T-helper 2 cell treated with Interferon-gamma antibody and Interleukin-4, amounts not matched to agents 100 ng/mL and 5 ng/mL, for 36 hours (primary cell): ENCODE measurements at regions not wholly inside any gene's neighbourhood (a gene's known extent, or its start where the extent isn't known, plus 50 kb on each side); places are given as distances from the start of the nearest gene placed in this dataset.
"Not testable (repeated sequence)": the region's sequence is repeated elsewhere in the genome, so short reads cannot be mapped to it uniquely, and the experiment has no call there.

Source experiments
- intact Hi-C: fragments of 100-400 bp; cut with micrococcal nuclease; formaldehyde crosslinking; loops from one replicate; pipeline ENCODE4 v1.15.1; 2023

DNA sequence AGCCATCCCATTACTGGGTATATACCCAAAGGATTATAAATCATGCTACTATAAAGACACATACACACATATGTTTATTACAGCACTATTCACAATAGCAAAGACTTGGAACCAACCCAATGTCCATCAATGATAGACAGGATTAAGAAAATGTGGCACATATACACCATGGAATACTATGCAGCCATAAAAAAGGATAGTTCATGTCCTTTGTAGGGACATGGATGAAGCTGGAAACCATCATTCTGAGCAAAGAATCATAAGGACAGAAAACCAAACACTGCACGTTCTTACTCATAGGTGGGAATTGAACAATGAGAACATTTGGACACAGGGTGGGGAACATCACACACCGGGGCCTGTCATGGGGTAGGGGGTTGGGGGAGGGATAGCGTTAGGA, 60.3 kb upstream of the NMU start:
- intact Hi-C loops: not testable (repeated sequence)

DNA sequence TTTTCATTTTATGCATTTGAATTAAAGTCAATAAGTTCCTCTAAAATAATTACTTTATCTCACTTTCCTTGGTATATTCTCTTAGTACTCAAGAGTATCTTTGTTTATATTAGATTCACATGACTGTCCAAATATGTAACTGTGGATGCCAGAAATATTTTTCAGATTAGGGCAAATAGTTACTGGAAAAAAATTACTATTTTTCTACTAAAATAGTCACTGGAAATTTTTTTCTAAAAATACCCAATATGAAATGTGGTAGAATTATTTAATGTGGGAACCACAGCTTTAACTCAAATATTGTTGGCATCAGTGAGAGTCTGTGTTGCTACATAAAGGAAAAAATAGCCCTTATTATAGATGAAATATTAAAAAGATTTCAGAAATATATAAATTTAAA, 70.4 kb upstream of the NMU start:
- intact Hi-C loops: no loop called here

- intact Hi-C loops: no loop called here
These were observed 71.4 kb upstream of the NMU start for GRCh38 chr4:55707507-55707906.

DNA sequence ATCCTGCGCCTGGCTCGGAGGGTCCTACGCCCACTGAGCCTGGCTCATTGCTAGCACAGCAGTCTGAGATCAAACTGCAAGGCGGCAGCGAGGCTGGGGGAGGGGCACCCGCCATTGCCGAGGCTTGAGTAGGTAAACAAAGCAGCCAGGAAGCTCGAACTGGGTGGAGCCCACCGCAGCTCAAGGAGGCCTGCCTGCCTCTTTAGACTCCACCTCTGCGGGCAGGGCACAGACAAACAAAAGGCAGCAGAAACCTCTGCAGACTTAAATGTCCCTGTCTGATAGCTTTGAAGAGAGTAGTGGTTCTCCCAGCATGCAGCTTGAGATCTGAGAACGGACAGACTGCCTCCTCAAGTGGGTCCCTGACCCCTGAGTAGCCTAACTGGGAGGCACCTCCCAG, 71.9 kb upstream of the NMU start:
- intact Hi-C loops: not testable (repeated sequence)

GRCh38 chr4:55712835-55713234, 76.7 kb upstream of the NMU start:
- intact Hi-C loops: not testable (repeated sequence)

DNA sequence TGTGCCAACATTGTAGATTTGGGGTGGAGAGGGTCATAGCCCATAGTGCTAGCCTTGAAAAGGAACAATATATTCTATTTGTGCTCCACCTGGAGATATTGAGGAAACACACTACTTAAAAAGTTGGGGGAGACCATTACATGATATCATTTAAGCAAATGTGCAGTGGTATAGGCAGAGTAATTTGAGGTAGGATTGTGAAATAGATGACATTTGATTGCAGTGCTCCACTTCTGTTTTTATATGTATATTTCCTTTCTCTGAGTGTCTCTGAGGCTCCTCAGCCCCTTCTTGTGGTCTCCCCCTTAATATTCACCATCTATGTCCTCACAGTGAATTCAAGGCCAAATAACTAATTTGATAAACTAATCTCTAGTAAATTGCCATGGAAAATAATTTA, 85.6 kb upstream of the NMU start:
- intact Hi-C loops: no loop called here

GRCh38 chr4:55722132-55722531, 86.0 kb upstream of the NMU start:
- intact Hi-C loops: no loop called here

DNA sequence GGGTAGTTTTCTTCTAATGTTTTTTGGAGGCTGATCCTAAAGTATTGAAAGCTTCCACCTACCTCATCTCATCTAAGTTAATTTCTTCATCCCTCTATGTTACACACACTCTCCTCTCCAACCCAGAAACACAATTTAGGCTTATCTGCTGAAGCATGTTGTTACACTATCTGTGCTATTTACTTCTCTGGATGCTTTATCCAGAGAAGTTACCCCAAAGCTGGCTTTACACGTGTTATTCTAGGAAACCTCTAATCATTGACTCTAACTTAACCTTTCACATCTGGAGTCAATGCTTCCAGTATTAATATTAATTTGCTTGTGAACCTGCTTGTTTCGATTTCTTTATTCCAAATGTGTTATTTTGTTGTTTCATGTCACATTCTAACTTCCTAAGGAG, 87.3 kb upstream of the NMU start:
- intact Hi-C loops: no loop called here

- intact Hi-C loops: no loop called here
These were observed 89.0 kb upstream of the NMU start for GRCh38 chr4:55725057-55725456.

- intact Hi-C loops: no loop called here
These were observed 91.6 kb upstream of the NMU start for GRCh38 chr4:55727746-55728145.

GRCh38 chr4:55729351-55730279, 90.0 kb upstream of the EXOC1L start:
- intact Hi-C loops: no loop called here

GRCh38 chr4:55730280-55730931, 89.2 kb upstream of the EXOC1L start:
- intact Hi-C loops: no loop called here

GRCh38 chr4:55731959-55732358, 87.6 kb upstream of the EXOC1L start:
- intact Hi-C loops: no loop called here

DNA sequence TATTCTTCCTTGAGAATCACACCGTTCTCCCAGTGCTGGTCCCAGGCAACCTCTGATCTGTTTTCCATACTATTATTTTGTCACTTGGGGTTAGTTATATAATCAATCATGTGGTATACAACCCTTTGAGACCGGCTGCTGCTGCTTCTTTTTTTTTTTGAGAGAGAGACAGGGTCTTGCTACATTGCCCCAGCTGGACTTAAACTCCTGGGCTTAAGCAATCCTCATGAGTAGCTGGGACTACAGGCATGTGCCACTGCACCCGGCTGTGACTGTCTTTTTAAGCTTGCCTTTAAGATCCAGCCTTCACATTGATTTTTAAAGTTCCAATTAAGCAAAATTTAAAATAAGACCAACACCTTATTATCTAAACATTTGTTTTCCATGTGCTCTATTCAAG, 86.7 kb upstream of the EXOC1L start:
- intact Hi-C loops: no loop called here

- intact Hi-C loops: no loop called here
These were observed 85.7 kb upstream of the EXOC1L start for GRCh38 chr4:55733932-55734331.

DNA sequence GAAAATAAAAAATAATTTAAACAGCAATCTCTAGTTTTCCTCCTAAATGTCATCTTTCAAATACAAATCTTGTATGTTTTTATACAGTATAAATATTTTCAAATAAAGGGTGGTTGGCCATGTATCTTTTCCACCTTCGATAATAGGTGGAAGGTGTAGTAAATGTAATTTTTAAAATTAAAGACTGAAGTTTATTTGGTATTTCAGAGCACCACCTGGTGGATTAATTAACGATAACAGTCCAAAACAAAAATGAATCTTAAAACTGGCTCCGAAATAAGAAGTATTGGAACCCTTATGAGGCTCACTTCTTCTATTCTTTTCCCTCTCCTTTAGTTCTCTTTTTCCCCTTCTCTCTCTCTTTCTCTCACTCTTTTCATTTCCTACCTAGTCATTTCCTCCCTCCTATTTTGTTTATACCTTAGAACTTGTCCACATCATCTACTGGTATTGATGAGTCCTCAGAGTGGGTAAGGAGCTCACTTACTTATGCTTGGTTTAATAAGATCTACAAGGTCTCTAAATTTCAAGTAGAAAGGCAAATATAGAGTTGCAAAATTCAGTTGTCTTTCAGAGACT, 82.9 kb upstream of the EXOC1L start:
- intact Hi-C loops: loop anchor here (5.0 kb wide), 1 partner anchor 424 kb away; no protein-coding TSS in a partner anchor

- intact Hi-C loops: no loop called here
These were observed 76.9 kb upstream of the EXOC1L start for GRCh38 chr4:55742655-55743202.

- intact Hi-C loops: no loop called here
These were observed 75.2 kb upstream of the EXOC1L start for GRCh38 chr4:55744369-55744768.

DNA sequence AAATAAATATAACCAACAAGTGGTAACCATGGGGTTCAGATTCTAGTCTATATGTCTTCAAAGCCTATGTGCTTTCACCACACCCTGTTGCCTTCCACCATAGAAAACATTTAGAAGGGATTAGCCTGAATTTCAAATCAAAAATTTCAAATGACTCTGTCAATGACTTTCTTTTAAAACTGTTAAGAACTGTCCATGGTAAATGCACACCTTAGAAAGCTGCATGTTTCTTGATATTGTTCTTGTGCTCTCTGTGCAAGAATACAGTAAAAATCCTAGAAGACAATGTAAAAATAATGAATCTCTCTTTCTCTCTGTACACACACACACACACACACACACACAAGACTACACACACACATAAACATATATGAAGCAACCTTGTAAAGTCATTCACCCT, 74.6 kb upstream of the EXOC1L start:
- intact Hi-C loops: no loop called here

GRCh38 chr4:55747793-55748192, 71.8 kb upstream of the EXOC1L start:
- intact Hi-C loops: no loop called here

GRCh38 chr4:55749666-55750065, 69.9 kb upstream of the EXOC1L start:
- intact Hi-C loops: no loop called here

GRCh38 chr4:55752810-55753209, 66.8 kb upstream of the EXOC1L start:
- intact Hi-C loops: no loop called here
